Prostate gland (tissue), 2 donors: ENCODE measurements at regions not wholly inside any gene's neighbourhood (a gene's known extent, or its start where the extent isn't known, plus 50 kb on each side); places are given as distances from the start of the nearest gene placed in this dataset.

Experiments used
- DNase-seq: peaks from one replicate; pipeline ENCODE4 v3.0.0-alpha.2; 2019; ENCODE audit warnings: low spot score
- H3K27ac ChIP-seq, 2 donors: fragments of 200-600 bp; sonication (generic); 2 replicates each; pipeline ENCODE4 v1.5.1; 2017 to 2019
- H3K27me3 ChIP-seq: fragments of 200-600 bp; sonication (generic); replicated peaks from 2 replicates; pipeline ENCODE4 v1.5.1; 2019; ENCODE audit not compliant: insufficient read depth
- H3K36me3 ChIP-seq, 2 donors: fragments of 200-600 bp; sonication (generic); 1 replicate in 1 of 2; 2 replicates in 1 of 2; pipeline versions ENCODE4 v1.5.1 to v1.8.1; 2017 to 2019
- H3K4me1 ChIP-seq: fragments of 200-600 bp; sonication (generic); replicated peaks from 2 replicates; pipeline ENCODE4 v1.5.1; 2019
- H3K4me3 ChIP-seq, 2 donors: fragments of 200-600 bp; sonication (generic); 2 replicates each; pipeline ENCODE4 v1.5.1; 2017 to 2019
- H3K9me3 ChIP-seq: fragments of 200-600 bp; sonication (generic); 2 replicates; pipeline ENCODE4 v1.5.1; 2017
- CTCF ChIP-seq, 4 experiments: fragments of 200-600 bp in 2 of 4; fragments of 450-650 bp in 2 of 4; sonication (generic) in 2 of 4; IDR thresholded peaks; 1 replicate in 3 of 4; 2 replicates in 1 of 4; pipeline ENCODE4 v1.5.1; 2016 to 2019; ENCODE audit warnings: antibody characterized with exemption in 4 of 4, mild to moderate bottlenecking in 2 of 4, moderate library complexity in 2 of 4
- POLR2A ChIP-seq: fragments of 450-650 bp; IDR thresholded peaks from one replicate; pipeline ENCODE4 v1.6.1; 2016; ENCODE audit warnings: antibody characterized with exemption, mild to moderate bottlenecking
- POLR2AphosphoS5 ChIP-seq: sonication (generic); formaldehyde crosslinking; IDR thresholded peaks from one replicate; pipeline ENCODE4 v1.6.1; 2017; ENCODE audit warnings: antibody characterized with exemption
- WGBS: methylation state at CpG from one replicate; pipeline ENCODE4 v1.1.5; 2018; 5-methylcytosine and 5-hydroxymethylcytosine counted together
- intact Hi-C: fragments of 100-400 bp; cut with DNase I; formaldehyde crosslinking; loops from one replicate; pipeline ENCODE4 v1.14.2; 2022

GRCh38 chr2:81876624-81877023, 1572.1 kb upstream of the LRRTM1 start:
- H3K9me3 ChIP-seq, result no peaks in the 10 kb centered on the region

GRCh38 chr2:81872006-81872405, 1567.5 kb upstream of the LRRTM1 start:
- WGBS, result 95% methylated on average over 1 of the region's 1 CpG
- no peak for DNase-seq
- Histone ChIP-seq H3K4me1 (no peaks in the 10 kb centered on the region), H3K27ac (no peak overlapping the region), H3K27me3 (no peaks in the 10 kb centered on the region), H3K9me3 (no peaks in the 10 kb centered on the region), H3K36me3 (no peaks in the 10 kb centered on the region), H3K4me3 (no peak overlapping the region)
- TF ChIP-seq CTCF (IDR thresholded peaks at IDR 0.05) (no peak), POLR2A (no peak), POLR2AphosphoS5 (no peak)
- intact Hi-C loops, result no loop called here

More at GRCh38 chr2:81876624-81877023, 1572.1 kb upstream of the LRRTM1 start:
- Histone ChIP-seq H3K4me3 (no peak overlapping the region), H3K36me3 (no peaks in the 10 kb centered on the region), H3K27ac (no peak overlapping the region), H3K4me1 (no peaks in the 10 kb centered on the region), H3K27me3 (no peaks in the 10 kb centered on the region)
- DNase-seq, result no peak
- intact Hi-C loops, result no loop called here
- WGBS, result 91% methylated on average over 4 of the region's 4 CpGs
- TF ChIP-seq POLR2AphosphoS5 (no peak), CTCF (IDR thresholded peaks at IDR 0.05) (no peak), POLR2A (no peak)

DNA sequence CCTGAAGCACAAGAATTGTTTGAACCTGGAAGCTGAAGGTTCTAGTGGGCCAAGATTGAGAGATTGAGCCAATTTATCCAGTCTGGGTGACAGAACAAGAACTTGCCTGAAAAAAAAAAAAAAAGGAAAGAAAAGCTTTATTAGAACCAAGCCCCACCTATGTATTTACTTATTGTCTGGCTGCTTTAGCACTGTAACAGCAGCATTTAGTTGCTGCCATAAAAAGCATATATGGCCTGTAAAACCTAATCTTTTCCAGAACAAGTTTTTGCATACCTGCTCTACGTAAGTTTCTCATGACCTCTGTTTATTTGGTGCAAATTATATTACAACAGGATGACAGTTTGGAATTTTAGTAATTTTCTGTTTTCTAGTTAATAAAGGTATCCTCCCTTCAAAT, 1565.6 kb upstream of the LRRTM1 start:
- TF ChIP-seq POLR2AphosphoS5 (peak; percentile 31), POLR2A (no peak)
- 49% methylated on average over 1 of the region's 1 CpG for WGBS

GRCh38 chr2:81858998-81859397, 1554.4 kb upstream of the LRRTM1 start:
- no peak overlapping the region for H3K27ac ChIP-seq
- H3K36me3 ChIP-seq, result no peaks in the 10 kb centered on the region
- WGBS, result 54% methylated on average over 3 of the region's 3 CpGs
- no peaks in the 10 kb centered on the region for H3K9me3 ChIP-seq
- DNase-seq, result no peak
- intact Hi-C loops, result no loop called here
- TF ChIP-seq POLR2A (no peak), CTCF (IDR thresholded peaks at IDR 0.05) (no peak), POLR2AphosphoS5 (no peak)
- H3K4me1 ChIP-seq, result no peaks in the 10 kb centered on the region
- no peak overlapping the region for H3K4me3 ChIP-seq
- H3K27me3 ChIP-seq, result no peaks in the 10 kb centered on the region

More for the DNA sequence above, 1565.6 kb upstream of the LRRTM1 start:
- Histone ChIP-seq H3K4me1 (no peaks in the 10 kb centered on the region), H3K36me3 (no peaks in the 10 kb centered on the region), H3K9me3 (no peaks in the 10 kb centered on the region), H3K27ac (no peak overlapping the region), H3K4me3 (no peak overlapping the region), H3K27me3 (no peaks in the 10 kb centered on the region)
- intact Hi-C loops, result no loop called here
- no peak for DNase-seq

- DNase-seq, result no peak
- intact Hi-C loops, result no loop called here
- no peak overlapping the region for H3K27ac ChIP-seq
- H3K4me3 ChIP-seq, result no peak overlapping the region
- H3K4me1 ChIP-seq, result no peaks in the 10 kb centered on the region
- no peaks in the 10 kb centered on the region for H3K9me3 ChIP-seq
- WGBS, result 92% methylated on average over 2 of the region's 2 CpGs
- no peaks in the 10 kb centered on the region for H3K36me3 ChIP-seq
- H3K27me3 ChIP-seq, result no peaks in the 10 kb centered on the region
- no peak for TF ChIP-seq POLR2AphosphoS5
- no peak for TF ChIP-seq CTCF (IDR thresholded peaks at IDR 0.05)
- no peak for TF ChIP-seq POLR2A
These were observed 1548.8 kb upstream of the LRRTM1 start for GRCh38 chr2:81853341-81853740.
